CD4-positive, CD25-positive, alpha-beta regulatory T cell (primary cell): ENCODE measurements at regions not wholly inside any gene's neighbourhood (a gene's known extent, or its start where the extent isn't known, plus 50 kb on each side); places are given as distances from the start of the nearest gene placed in this dataset.
"Not testable (repeated sequence)": the region's sequence is repeated elsewhere in the genome, so short reads cannot be mapped to it uniquely, and the experiment has no call there.

Experiments
- ATAC-seq, 2 donors: fragments of 150-1000 bp; cut with Tn5 transposase; one replicate each; pipeline ENCODE4 v1.10.0; 2021; ENCODE audit warnings: low read depth in 2 of 2, moderate number of reproducible peaks in 2 of 2, moderate library complexity in 1 of 2
- DNase-seq, 3 donors: peaks; one replicate each; pipeline versions ENCODE4 v3.0.0 to v3.0.0-alpha.2; 2012 to 2022; ENCODE audit warnings: mixed read lengths in 1 of 3
- H3K27ac ChIP-seq: one replicate; pipeline ENCODE4 v1.7.0; 2013; ENCODE audit warnings: mild to moderate bottlenecking, low read length; ENCODE audit not compliant: insufficient read depth, poor library complexity, severe bottlenecking
- H3K27me3 ChIP-seq: one replicate; pipeline ENCODE4 v1.7.0; 2013; ENCODE audit warnings: low read length; ENCODE audit not compliant: control insufficient read depth, insufficient read depth
- H3K36me3 ChIP-seq: one replicate; pipeline ENCODE4 v1.7.0; 2013; ENCODE audit warnings: mild to moderate bottlenecking, low read length, moderate library complexity; ENCODE audit not compliant: control insufficient read depth, insufficient read depth
- H3K4me1 ChIP-seq: 2 replicates; pipeline ENCODE4 v1.7.0; 2013; ENCODE audit warnings: mild to moderate bottlenecking, low read length; ENCODE audit not compliant: insufficient read depth, control insufficient read depth, poor library complexity, severe bottlenecking
- H3K4me3 ChIP-seq: one replicate; pipeline ENCODE4 v1.7.0; 2013; ENCODE audit warnings: low read depth, mild to moderate bottlenecking, low read length, moderate library complexity
- H3K9me3 ChIP-seq, 2 experiments: 1 replicate in 1 of 2; 2 replicates in 1 of 2; pipeline ENCODE4 v1.7.0; 2013; ENCODE audit warnings: low read length in 2 of 2, mild to moderate bottlenecking in 1 of 2, moderate library complexity in 1 of 2; ENCODE audit not compliant: control insufficient read depth in 2 of 2
- H3K27ac Mint-ChIP-seq, 3 donors: one replicate each; pipeline ENCODE4 v1.8.0; 2020 to 2022; ENCODE audit warnings: mild to moderate bottlenecking in 3 of 3, mixed read lengths in 3 of 3, moderate library complexity in 2 of 3
- H3K27me3 Mint-ChIP-seq: one replicate; pipeline ENCODE4 v1.8.0; 2022; ENCODE audit warnings: mild to moderate bottlenecking, mixed read lengths
- H3K36me3 Mint-ChIP-seq: one replicate; pipeline ENCODE4 v1.8.0; 2020; ENCODE audit warnings: mixed read lengths
- H3K4me1 Mint-ChIP-seq, 4 donors: one replicate each; pipeline ENCODE4 v1.8.0; 2020 to 2022; ENCODE audit warnings: mixed read lengths in 4 of 4, mild to moderate bottlenecking in 1 of 4
- H3K4me3 Mint-ChIP-seq, 4 donors: one replicate each; pipeline ENCODE4 v1.8.0; 2020 to 2022; ENCODE audit warnings: mild to moderate bottlenecking in 4 of 4, mixed read lengths in 4 of 4, moderate library complexity in 3 of 4
- H3K9me3 Mint-ChIP-seq, 7 donors: one replicate each; pipeline ENCODE4 v1.8.0; 2020 to 2022; ENCODE audit warnings: mixed read lengths in 7 of 7, mild to moderate bottlenecking in 3 of 7, moderate library complexity in 2 of 7

DNA sequence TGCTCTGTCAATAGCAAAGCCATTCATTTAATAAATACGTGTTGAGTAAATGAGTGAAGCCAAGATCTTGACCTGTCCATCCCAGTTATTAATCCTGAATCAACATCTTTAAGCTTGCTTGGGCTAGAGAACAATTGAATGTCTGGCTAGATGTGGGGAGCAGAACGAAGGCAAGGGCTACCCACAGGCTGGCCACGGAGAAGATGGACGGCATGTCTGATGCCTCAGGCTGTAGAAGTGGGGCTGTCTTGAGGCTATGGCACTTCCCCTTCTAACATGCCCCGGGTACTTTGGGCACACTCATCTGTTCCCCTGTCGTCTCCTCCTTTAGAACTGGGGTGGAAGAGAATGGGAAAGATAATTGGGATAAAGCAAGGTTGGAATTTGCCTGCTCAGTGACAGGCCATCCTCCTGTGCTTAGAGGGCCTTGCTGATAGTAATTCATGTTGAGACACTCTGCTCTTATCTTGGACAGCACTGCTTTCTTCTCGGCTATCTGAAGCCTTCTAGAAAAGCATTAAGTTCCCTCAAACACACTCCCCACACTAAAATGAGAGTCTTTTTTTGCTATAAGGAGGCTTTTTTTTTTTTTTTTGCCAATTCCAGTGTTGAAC is 225.7 kb downstream of the MREG start:
- H3K4me3 ChIP-seq, result no peak overlapping the region
- Mint-ChIP-seq H3K27ac (no peak overlapping the region), H3K4me3 (no peak overlapping the region), H3K4me1 (no peaks in the 10 kb centered on the region), H3K27me3 (no peaks in the 10 kb centered on the region), H3K36me3 (no peaks in the 10 kb centered on the region), H3K9me3 (peaks cover 0 to 1% (median 0%) of the 10 kb centered on the region in 7 donors)
- ATAC-seq (no peak), DNase-seq (no peak)
- no peaks in the 10 kb centered on the region for H3K27me3 ChIP-seq
- H3K9me3 ChIP-seq, result no peaks in the 10 kb centered on the region
- no peaks in the 10 kb centered on the region for H3K4me1 ChIP-seq
- no peaks in the 10 kb centered on the region for H3K36me3 ChIP-seq
- no peak overlapping the region for H3K27ac ChIP-seq

GRCh38 chr2:215787025-215787424 is 226.3 kb downstream of the MREG start:
- Histone ChIP-seq H3K27me3 (no peaks in the 10 kb centered on the region), H3K9me3 (no peaks in the 10 kb centered on the region), H3K4me3 (no peak overlapping the region), H3K4me1 (no peaks in the 10 kb centered on the region), H3K27ac (no peak overlapping the region), H3K36me3 (no peaks in the 10 kb centered on the region)
- Mint-ChIP-seq H3K27me3 (no peaks in the 10 kb centered on the region), H3K36me3 (no peaks in the 10 kb centered on the region), H3K27ac (no peak overlapping the region), H3K4me1 (no peaks in the 10 kb centered on the region), H3K4me3 (no peak overlapping the region), H3K9me3 (peaks cover 0 to 1% (median 0%) of the 10 kb centered on the region in 7 donors)
- ATAC-seq (no peak), DNase-seq (no peak)

GRCh38 chr2:215784371-215784783 is 229.0 kb downstream of the MREG start:
- H3K27me3 Mint-ChIP-seq, result no peaks in the 10 kb centered on the region
- no peak overlapping the region for H3K27ac Mint-ChIP-seq
- Histone ChIP-seq H3K36me3 (no peaks in the 10 kb centered on the region), H3K27ac (no peak overlapping the region), H3K4me3 (no peak overlapping the region), H3K27me3 (no peaks in the 10 kb centered on the region), H3K9me3 (no peaks in the 10 kb centered on the region), H3K4me1 (no peaks in the 10 kb centered on the region)
- no peak for DNase-seq
- no peak overlapping the region for H3K4me3 Mint-ChIP-seq
- H3K4me1 Mint-ChIP-seq, result no peaks in the 10 kb centered on the region
- no peak for ATAC-seq
- no peaks in the 10 kb centered on the region for H3K36me3 Mint-ChIP-seq
- H3K9me3 Mint-ChIP-seq, result no peaks in the 10 kb centered on the region

- not testable (repeated sequence) for ATAC-seq, H3K4me3 ChIP-seq, H3K36me3 ChIP-seq, H3K27ac ChIP-seq, H3K4me1 ChIP-seq, H3K27me3 Mint-ChIP-seq, H3K4me3 Mint-ChIP-seq, H3K27me3 ChIP-seq, DNase-seq, H3K9me3 ChIP-seq, H3K4me1 Mint-ChIP-seq, H3K36me3 Mint-ChIP-seq, H3K9me3 Mint-ChIP-seq, H3K27ac Mint-ChIP-seq
These were observed 229.7 kb downstream of the MREG start for GRCh38 chr2:215783640-215784039.

DNA sequence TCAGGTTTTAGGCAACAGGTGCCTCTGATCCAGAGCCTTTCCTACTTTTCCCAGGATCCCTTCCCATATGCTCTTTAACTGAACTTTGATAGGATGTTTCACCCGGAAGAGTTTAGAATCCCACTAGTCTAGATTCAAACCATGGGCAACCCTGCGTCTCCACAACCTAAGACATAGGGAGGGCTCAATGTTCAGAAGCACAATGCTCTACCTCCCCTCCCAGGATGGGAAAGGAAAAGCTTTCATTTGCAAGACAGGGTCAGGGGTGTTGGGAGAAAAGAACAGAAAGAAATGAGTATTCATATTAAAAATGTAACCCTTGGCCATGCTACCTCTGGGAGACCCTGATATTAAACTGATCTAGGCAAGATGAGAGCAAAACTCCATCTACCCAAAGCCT is 230.4 kb downstream of the MREG start:
- Histone ChIP-seq H3K27me3 (no peaks in the 10 kb centered on the region), H3K9me3 (no peaks in the 10 kb centered on the region), H3K36me3 (no peaks in the 10 kb centered on the region), H3K4me1 (no peaks in the 10 kb centered on the region), H3K4me3 (no peak overlapping the region), H3K27ac (no peak overlapping the region)
- Mint-ChIP-seq H3K36me3 (no peaks in the 10 kb centered on the region), H3K9me3 (no peaks in the 10 kb centered on the region), H3K27me3 (no peaks in the 10 kb centered on the region), H3K27ac (no peak overlapping the region), H3K4me1 (no peaks in the 10 kb centered on the region), H3K4me3 (no peak overlapping the region)
- ATAC-seq (no peak), DNase-seq (no peak)

DNA sequence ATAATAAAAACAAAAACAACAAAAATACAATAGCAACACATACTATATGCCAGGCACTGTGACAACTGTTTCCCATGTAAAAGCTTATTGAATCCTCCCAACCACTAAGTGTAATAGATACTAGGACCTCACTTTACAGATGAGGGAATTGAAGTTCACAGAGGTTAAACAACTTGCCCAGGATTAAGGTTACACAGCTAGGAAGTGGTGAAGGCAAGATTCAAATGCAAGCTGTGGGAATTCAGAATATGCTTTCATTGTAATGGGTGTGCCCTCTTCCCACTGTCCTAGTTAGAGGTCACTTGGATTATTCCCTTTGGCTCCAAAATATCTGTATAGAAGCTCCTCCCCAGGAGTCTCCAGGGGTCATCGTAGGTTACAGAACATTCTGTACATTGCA is 231.1 kb downstream of the MREG start:
- no peak overlapping the region for H3K4me3 Mint-ChIP-seq
- no peaks in the 10 kb centered on the region for H3K4me1 Mint-ChIP-seq
- DNase-seq, result no peak
- H3K4me1 ChIP-seq, result no peaks in the 10 kb centered on the region
- H3K27ac ChIP-seq, result no peak overlapping the region
- ATAC-seq, result no peak
- H3K9me3 Mint-ChIP-seq, result no peaks in the 10 kb centered on the region
- no peaks in the 10 kb centered on the region for H3K27me3 ChIP-seq
- no peaks in the 10 kb centered on the region for H3K36me3 ChIP-seq
- H3K9me3 ChIP-seq, result no peaks in the 10 kb centered on the region
- no peak overlapping the region for H3K4me3 ChIP-seq
- H3K27ac Mint-ChIP-seq, result peak overlapping the region in 1 of 3 donors; percentile 53
- H3K27me3 Mint-ChIP-seq, result no peaks in the 10 kb centered on the region
- H3K36me3 Mint-ChIP-seq, result no peaks in the 10 kb centered on the region

- H3K4me3 ChIP-seq, result no peak overlapping the region
- H3K27ac ChIP-seq, result no peak overlapping the region
- Mint-ChIP-seq H3K4me3 (no peak overlapping the region), H3K4me1 (no peaks in the 10 kb centered on the region), H3K27ac (no peak overlapping the region), H3K27me3 (no peaks in the 10 kb centered on the region), H3K36me3 (no peaks in the 10 kb centered on the region), H3K9me3 (peaks cover 0 to 2% (median 0%) of the 10 kb centered on the region in 7 donors)
- H3K4me1 ChIP-seq, result no peaks in the 10 kb centered on the region
- H3K9me3 ChIP-seq, result no peaks in the 10 kb centered on the region
- H3K27me3 ChIP-seq, result no peaks in the 10 kb centered on the region
- no peaks in the 10 kb centered on the region for H3K36me3 ChIP-seq
- ATAC-seq (no peak), DNase-seq (no peak)
These were observed 232.3 kb downstream of the MREG start for GRCh38 chr2:215780907-215781685.

- Mint-ChIP-seq H3K27ac (no peak overlapping the region), H3K4me1 (no peaks in the 10 kb centered on the region), H3K4me3 (no peak overlapping the region), H3K27me3 (no peaks in the 10 kb centered on the region), H3K9me3 (peaks cover 0 to 3% (median 0%) of the 10 kb centered on the region in 7 donors), H3K36me3 (no peaks in the 10 kb centered on the region)
- no peaks in the 10 kb centered on the region for H3K9me3 ChIP-seq
- H3K36me3 ChIP-seq, result no peaks in the 10 kb centered on the region
- no peak overlapping the region for H3K27ac ChIP-seq
- no peak overlapping the region for H3K4me3 ChIP-seq
- DNase-seq (no peak), ATAC-seq (no peak)
- H3K27me3 ChIP-seq, result no peaks in the 10 kb centered on the region
- no peaks in the 10 kb centered on the region for H3K4me1 ChIP-seq
These were observed 233.0 kb downstream of the MREG start for GRCh38 chr2:215780313-215780712.
